Body of pancreas (tissue), 4 donors: ENCODE measurements at regions not wholly inside any gene's neighbourhood (a gene's known extent, or its start where the extent isn't known, plus 50 kb on each side); places are given as distances from the start of the nearest gene placed in this dataset.

Experiments
- ATAC-seq: fragments of 150-250 bp; one replicate; pipeline ENCODE4 v1.9.1; 2016
- DNase-seq, 4 donors: peaks; one replicate each; pipeline ENCODE4 v3.0.0-alpha.2; 2019
- H3K27ac ChIP-seq, 4 donors: fragments of 200-600 bp; sonication (generic); 1 replicate in 3 of 4; 2 replicates in 1 of 4; pipeline versions ENCODE4 v1.5.1 to v1.6.1; 2016 to 2019; ENCODE audit warnings: mild to moderate bottlenecking in 1 of 4, mixed read lengths in 1 of 4, moderate library complexity in 1 of 4
- H3K27me3 ChIP-seq, 2 donors: fragments of 200-600 bp; sonication (generic); one replicate each; pipeline ENCODE4 v1.6.0; 2016; ENCODE audit warnings: mild to moderate bottlenecking in 1 of 2
- H3K36me3 ChIP-seq, 2 donors: fragments of 200-600 bp; sonication (generic); replicated peaks in 1 of 2; 2 replicates each; pipeline ENCODE4 v1.5.1; 2016; ENCODE audit warnings: low read depth in 2 of 2; ENCODE audit not compliant: insufficient read depth in 1 of 2
- H3K4me1 ChIP-seq: fragments of 200-600 bp; sonication (generic); one replicate; pipeline ENCODE4 v1.6.0; 2016
- H3K4me3 ChIP-seq, 2 donors: fragments of 200-600 bp; sonication (generic); 1 replicate in 1 of 2; 2 replicates in 1 of 2; pipeline ENCODE4 v1.5.1; 2016 to 2019
- H3K9me3 ChIP-seq, 3 donors: fragments of 200-600 bp; sonication (generic); 1 replicate in 2 of 3; 2 replicates in 1 of 3; pipeline ENCODE4 v1.5.1; 2016
- POLR2A ChIP-seq, 3 donors: fragments of 450-650 bp; IDR thresholded peaks; one replicate each; pipeline ENCODE4 v1.6.1; 2016; ENCODE audit warnings: antibody characterized with exemption in 3 of 3, mild to moderate bottlenecking in 2 of 3
- WGBS, 2 donors: methylation state at CpG; one replicate each; pipeline ENCODE4 v1.1.5; 2017; 5-methylcytosine and 5-hydroxymethylcytosine counted together
- intact Hi-C: fragments of 100-400 bp; cut with DNase I; formaldehyde crosslinking; loops from one replicate; pipeline ENCODE4 v1.15.1; 2023
- TF ChIP-seq, protein P1 (sequence below), 7 experiments: fragments of 450-650 bp in 4 of 7; fragments of 200-600 bp in 3 of 7; sonication (generic) in 3 of 7; IDR thresholded peaks; one replicate each; pipeline ENCODE4 v1.5.1; 2016 to 2019; ENCODE audit warnings: antibody characterized with exemption in 7 of 7

DNA sequence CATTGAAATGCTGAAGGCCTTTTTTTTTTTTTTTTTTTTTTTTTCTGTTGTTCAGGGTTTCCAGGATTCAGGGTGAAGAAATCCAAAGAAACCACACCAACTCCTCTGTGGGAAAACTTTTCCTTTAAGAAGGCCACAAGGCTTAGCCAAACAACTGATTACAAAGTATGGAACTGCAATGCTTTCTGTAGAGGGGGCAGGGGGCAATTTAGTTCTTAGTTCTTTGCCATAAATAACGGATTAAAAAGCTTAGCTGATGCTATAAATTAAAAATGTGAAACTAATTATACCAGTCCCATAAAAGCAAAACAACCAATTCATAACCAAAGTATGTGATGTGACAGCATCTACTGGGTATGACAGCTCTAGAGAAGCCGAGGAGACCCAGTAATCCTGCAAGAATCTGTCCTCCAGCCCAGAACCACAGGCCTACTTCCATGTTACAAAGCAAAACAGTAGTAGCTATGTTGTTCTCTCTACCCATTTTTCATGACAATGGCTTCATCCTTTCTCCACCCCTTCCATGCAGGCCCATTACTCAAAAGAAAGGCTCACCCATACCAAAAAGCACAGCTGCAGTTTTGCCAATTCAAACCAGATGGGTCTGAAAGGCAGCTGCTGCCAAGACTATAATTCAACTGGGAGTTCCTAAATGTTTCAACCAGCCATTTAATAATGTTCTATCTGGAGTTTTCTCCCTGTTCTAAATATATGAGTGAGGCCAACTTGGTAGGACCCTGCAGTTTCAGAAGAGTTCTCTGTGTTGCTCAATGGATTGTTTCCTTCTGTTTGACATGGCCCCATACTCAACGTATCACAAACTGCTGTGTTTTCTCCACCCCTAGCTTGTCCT is 167.1 kb upstream of the ZFHX3 start:
- 84 to 87% methylated on average over 3 of the region's 3 CpGs for WGBS, 2 donors
- ATAC-seq: no peak
- Histone ChIP-seq H3K4me1 (no peaks in the 10 kb centered on the region), H3K4me3 (no peak overlapping the region), H3K36me3 (no peaks in the 10 kb centered on the region), H3K27ac (no peak overlapping the region), H3K27me3 (no peaks in the 10 kb centered on the region), H3K9me3 (no peaks in the 10 kb centered on the region)
- intact Hi-C loops: no loop called here
- DNase-seq: no peak
- TF ChIP-seq, protein P1, sequence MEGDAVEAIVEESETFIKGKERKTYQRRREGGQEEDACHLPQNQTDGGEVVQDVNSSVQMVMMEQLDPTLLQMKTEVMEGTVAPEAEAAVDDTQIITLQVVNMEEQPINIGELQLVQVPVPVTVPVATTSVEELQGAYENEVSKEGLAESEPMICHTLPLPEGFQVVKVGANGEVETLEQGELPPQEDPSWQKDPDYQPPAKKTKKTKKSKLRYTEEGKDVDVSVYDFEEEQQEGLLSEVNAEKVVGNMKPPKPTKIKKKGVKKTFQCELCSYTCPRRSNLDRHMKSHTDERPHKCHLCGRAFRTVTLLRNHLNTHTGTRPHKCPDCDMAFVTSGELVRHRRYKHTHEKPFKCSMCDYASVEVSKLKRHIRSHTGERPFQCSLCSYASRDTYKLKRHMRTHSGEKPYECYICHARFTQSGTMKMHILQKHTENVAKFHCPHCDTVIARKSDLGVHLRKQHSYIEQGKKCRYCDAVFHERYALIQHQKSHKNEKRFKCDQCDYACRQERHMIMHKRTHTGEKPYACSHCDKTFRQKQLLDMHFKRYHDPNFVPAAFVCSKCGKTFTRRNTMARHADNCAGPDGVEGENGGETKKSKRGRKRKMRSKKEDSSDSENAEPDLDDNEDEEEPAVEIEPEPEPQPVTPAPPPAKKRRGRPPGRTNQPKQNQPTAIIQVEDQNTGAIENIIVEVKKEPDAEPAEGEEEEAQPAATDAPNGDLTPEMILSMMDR (IDR thresholded peaks at IDR 0.05): no peak

DNA sequence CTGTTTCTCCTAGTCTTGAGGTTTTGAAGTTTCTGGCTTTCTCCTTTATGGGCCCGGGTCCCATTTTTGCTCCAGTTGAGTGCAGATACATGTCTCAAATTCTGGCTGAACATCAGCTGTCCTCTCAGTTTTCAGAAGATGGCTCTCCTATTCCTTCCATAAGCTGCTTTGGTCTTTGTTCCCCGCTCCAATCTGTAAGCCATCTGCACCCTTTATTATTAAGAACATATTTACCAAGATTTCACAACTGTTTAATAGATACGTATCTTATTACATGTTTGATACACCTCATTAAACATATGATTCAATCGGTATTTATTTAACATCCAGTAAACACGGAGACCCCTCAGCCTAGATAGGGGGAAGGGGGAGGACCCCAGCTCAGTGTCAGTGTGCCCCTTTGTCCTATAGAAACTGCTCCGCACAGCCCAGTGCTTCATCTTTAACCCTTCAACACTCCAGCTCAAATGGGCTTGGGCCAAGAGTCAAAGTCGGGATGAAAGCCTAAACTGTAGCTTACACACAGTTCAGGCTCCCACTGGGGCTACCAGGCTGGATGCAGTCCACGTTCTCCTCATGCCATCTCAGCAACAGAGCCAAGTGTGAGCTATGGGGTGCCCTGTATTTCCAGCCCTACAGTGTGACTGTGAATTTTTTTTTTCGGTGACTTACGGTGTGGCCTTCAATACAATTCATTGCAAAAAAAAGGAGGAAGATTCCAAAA is 166.0 kb upstream of the ZFHX3 start:
- Histone ChIP-seq H3K9me3 (no peaks in the 10 kb centered on the region), H3K4me3 (no peak overlapping the region), H3K27me3 (no peaks in the 10 kb centered on the region), H3K4me1 (no peaks in the 10 kb centered on the region), H3K27ac (no peak overlapping the region), H3K36me3 (no peaks in the 10 kb centered on the region)
- ATAC-seq (no peak), DNase-seq (no peak)
- WGBS, 2 donors: 75% methylated on average over 9 to 10 of the region's 10 CpGs
- TF ChIP-seq, protein P1 (IDR thresholded peaks at IDR 0.05): no peak
- no peak for TF ChIP-seq POLR2A (IDR thresholded peaks at IDR 0.05)
- intact Hi-C loops: no loop called here

DNA sequence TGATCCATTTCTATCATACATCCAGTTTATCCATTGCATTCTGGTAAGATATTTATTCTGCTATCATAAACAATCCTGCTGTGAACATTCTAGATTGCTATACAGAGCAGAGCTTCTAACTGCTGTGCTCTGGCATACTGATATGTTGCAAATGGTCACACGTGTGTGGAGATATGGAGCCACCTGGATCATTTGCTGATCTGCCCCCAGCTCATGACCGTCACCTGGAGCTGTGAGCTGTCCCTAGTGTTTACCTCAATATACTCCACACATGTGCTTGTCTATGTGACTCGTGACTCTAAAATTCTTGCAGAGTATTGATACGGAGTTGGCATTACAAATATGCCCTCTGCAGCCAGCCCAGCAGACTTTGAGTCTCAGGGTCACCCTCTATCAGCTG is 164.5 kb upstream of the ZFHX3 start:
- 45 to 56% methylated on average over 4 of the region's 4 CpGs for WGBS, 2 donors
- no peak for ATAC-seq
- no peak overlapping the region for H3K27ac ChIP-seq
- intact Hi-C loops: no loop called here
- no peaks in the 10 kb centered on the region for H3K36me3 ChIP-seq
- no peak for TF ChIP-seq POLR2A (IDR thresholded peaks at IDR 0.05)
- TF ChIP-seq, protein P1 (IDR thresholded peaks at IDR 0.05): no peak
- H3K9me3 ChIP-seq: no peaks in the 10 kb centered on the region
- no peak for DNase-seq
- no peaks in the 10 kb centered on the region for H3K4me1 ChIP-seq
- H3K4me3 ChIP-seq: no peak overlapping the region
- no peaks in the 10 kb centered on the region for H3K27me3 ChIP-seq

DNA sequence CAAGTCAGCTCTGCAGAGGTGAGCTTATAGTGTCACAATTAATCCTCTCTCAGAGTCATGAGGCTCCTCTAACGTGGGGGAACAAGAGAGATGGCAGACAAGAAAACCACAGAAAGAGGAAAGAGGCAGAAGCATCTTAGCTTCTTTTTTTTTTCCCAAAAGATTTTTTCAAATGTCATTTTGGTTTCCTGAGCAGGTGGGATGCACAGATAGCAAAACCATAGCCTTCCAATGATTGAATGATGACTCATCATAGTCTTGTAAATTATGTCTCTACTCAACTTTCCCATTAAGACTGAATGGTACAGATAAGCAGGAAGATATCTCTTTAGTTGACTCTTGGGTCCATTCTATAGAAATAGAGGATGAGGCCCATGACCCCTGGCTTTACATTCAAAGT is 162.8 kb upstream of the ZFHX3 start:
- Histone ChIP-seq H3K9me3 (no peaks in the 10 kb centered on the region), H3K4me3 (no peak overlapping the region), H3K36me3 (no peaks in the 10 kb centered on the region), H3K27ac (no peak overlapping the region), H3K27me3 (no peaks in the 10 kb centered on the region), H3K4me1 (no peaks in the 10 kb centered on the region)
- ATAC-seq (no peak), DNase-seq (no peak)
- WGBS, 2 donors: 30 to 46% methylated on average over 1 of the region's 1 CpG
- intact Hi-C loops: no loop called here
- TF ChIP-seq, protein P1 (IDR thresholded peaks at IDR 0.05): no peak
- TF ChIP-seq POLR2A (IDR thresholded peaks at IDR 0.05): no peak
